PC-3 (cell line): ENCODE measurements at regions not wholly inside any gene's neighbourhood (a gene's known extent, or its start where the extent isn't known, plus 50 kb on each side); places are given as distances from the start of the nearest gene placed in this dataset.

ENCODE experiments used
- ATAC-seq: fragments of 200-7000 bp; cut with Tn5 transposase; 2 replicates; pipeline ENCODE4 v1.9.1; 2020; ENCODE audit warnings: mild to moderate bottlenecking, moderate library complexity
- BruUV-seq: library from RNA; stranded (reverse); fragments of 400-500 nt; replicated peaks from 2 replicates; lab custom pipeline; 2021; lab: Mats Ljungman, UMichigan
- CTCF ChIA-PET: fragments of 300-600 bp; sonication (Branson Sonifier 250); formaldehyde crosslinking; loops from one replicate; lab custom pipeline; 2022; ENCODE audit warnings: antibody characterized with exemption; lab: Charles Lee
- POLR2A ChIA-PET: fragments of 300-600 bp; sonication (Branson Sonifier 250); formaldehyde crosslinking; loops from one replicate; lab custom pipeline; 2022; ENCODE audit warnings: antibody characterized with exemption; ENCODE audit not compliant: unreplicated experiment; lab: Charles Lee
- DNase-seq: peaks from one replicate; pipeline ENCODE4 v3.0.0-alpha.2; 2015
- H2AFZ ChIP-seq: fragments of 300-600 bp; sonication (generic); 2 replicates; pipeline ENCODE4 v1.6.0; 2016; ENCODE audit warnings: antibody characterized with exemption, low read length
- H3F3A ChIP-seq: fragments of 300-600 bp; sonication (generic); one replicate; pipeline ENCODE4 v1.6.0; 2017; ENCODE audit warnings: antibody characterized with exemption, low read length, control low read depth, mild to moderate bottlenecking; ENCODE audit not compliant: unreplicated experiment
- H3K27ac ChIP-seq: fragments of 300-600 bp; sonication (generic); 2 replicates; pipeline ENCODE4 v1.5.1; 2016; ENCODE audit warnings: mild to moderate bottlenecking, low read length
- H3K27me3 ChIP-seq: fragments of 300-600 bp; sonication (generic); 2 replicates; pipeline ENCODE4 v1.6.1; 2016; ENCODE audit warnings: low read length, mixed read lengths
- H3K36me3 ChIP-seq: fragments of 300-600 bp; sonication (generic); 2 replicates; pipeline ENCODE4 v1.6.1; 2016; ENCODE audit warnings: low read depth, mixed run types, low read length, mixed read lengths
- H3K4me1 ChIP-seq: fragments of 300-600 bp; sonication (generic); 2 replicates; pipeline ENCODE4 v1.5.1; 2016; ENCODE audit warnings: low read length; ENCODE audit not compliant: insufficient read depth
- H3K4me2 ChIP-seq: fragments of 300-600 bp; sonication (generic); 2 replicates; pipeline ENCODE4 v1.6.0; 2016; ENCODE audit warnings: low read length
- H3K4me3 ChIP-seq: fragments of 300-600 bp; sonication (generic); 2 replicates; pipeline ENCODE4 v1.5.1; 2016; ENCODE audit warnings: mild to moderate bottlenecking, low read length, mixed read lengths
- H3K79me2 ChIP-seq: fragments of 300-600 bp; sonication (generic); 2 replicates; pipeline ENCODE4 v1.6.1; 2017; ENCODE audit warnings: low read length, mixed read lengths
- H3K9ac ChIP-seq: fragments of 300-600 bp; sonication (generic); 2 replicates; pipeline ENCODE4 v1.6.0; 2016; ENCODE audit warnings: mild to moderate bottlenecking, low read length
- H3K9me2 ChIP-seq: fragments of 300-600 bp; sonication (generic); replicated peaks from 2 replicates; pipeline ENCODE4 v1.6.1; 2016; ENCODE audit warnings: mixed run types, low read length, mixed read lengths
- H3K9me3 ChIP-seq: fragments of 300-600 bp; sonication (generic); 2 replicates; pipeline ENCODE4 v1.6.1; 2016; ENCODE audit warnings: low read length, mixed read lengths
- H4K20me1 ChIP-seq: fragments of 300-600 bp; sonication (generic); 2 replicates; pipeline ENCODE4 v1.6.1; 2016; ENCODE audit warnings: low read length, mixed read lengths
- EZH2 ChIP-seq: fragments of 300-600 bp; sonication (generic); IDR thresholded peaks from one replicate; pipeline ENCODE4 v1.6.1; 2017; ENCODE audit warnings: antibody characterized with exemption, mild to moderate bottlenecking, low read length; ENCODE audit not compliant: unreplicated experiment
- EZH2phosphoT487 ChIP-seq: fragments of 300-600 bp; sonication (generic); IDR thresholded peaks from 2 replicates; pipeline ENCODE4 v1.6.1; 2018; ENCODE audit warnings: mild to moderate bottlenecking, antibody characterized with exemption, low read length, borderline replicate concordance
- intact Hi-C: fragments of 100-400 bp; cut with micrococcal nuclease; formaldehyde crosslinking; loops from 2 replicates; pipeline ENCODE4 v1.9.0; 2023
- TF ChIP-seq, protein P1 (sequence below): fragments of 300-600 bp; sonication (generic); conservative IDR thresholded peaks from 2 replicates; pipeline ENCODE4 v1.5.1; 2017; ENCODE audit warnings: antibody characterized with exemption, low read depth, mild to moderate bottlenecking, low read length

DNA sequence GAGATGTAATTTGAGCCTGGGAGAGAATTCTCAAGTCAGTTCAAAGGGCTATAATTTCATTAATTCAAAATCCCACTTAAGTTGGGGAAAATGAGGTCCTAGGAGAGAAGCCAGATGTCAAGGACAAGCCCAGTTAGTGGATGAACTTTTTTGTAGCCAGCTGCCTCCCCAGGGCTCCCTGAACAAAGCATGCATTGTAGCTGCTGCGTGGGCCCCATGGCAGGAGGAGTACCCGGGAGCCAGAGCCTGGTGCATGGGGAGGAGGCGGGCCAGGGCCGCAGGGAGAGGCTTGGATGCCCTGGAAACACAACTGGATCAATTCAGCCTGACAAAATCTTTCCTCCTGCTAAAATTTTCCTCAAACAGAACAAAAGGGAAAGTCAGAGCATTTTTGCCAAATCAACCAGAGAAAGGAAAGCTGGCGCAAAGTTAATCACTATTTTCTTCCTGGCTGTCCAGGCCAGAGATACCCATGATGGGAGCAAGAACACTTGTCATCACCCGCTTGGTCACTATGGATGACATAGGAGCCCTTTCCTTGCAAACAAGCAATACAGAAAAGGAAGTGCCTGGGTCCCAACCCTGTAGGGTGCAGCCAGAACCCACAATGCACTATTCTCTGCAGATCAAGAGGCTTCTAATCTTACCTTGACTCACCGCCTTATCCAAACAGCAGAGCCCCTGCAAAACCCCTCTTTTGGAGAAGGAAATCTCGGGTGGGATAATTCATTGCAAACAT lies 248.1 kb upstream of the RAB4A start:
- BruUV-seq, result no TSS peak
- peaks cover 16% of the 10 kb centered on the region for H3K27me3 ChIP-seq
- no peak overlapping the region for H3K9ac ChIP-seq
- no peaks in the 10 kb centered on the region for H3K36me3 ChIP-seq
- no peaks in the 10 kb centered on the region for H4K20me1 ChIP-seq
- no peak overlapping the region for H3K4me3 ChIP-seq
- TF ChIP-seq EZH2phosphoT487 (no peak), EZH2 (no peak)
- TF ChIP-seq, protein P1, sequence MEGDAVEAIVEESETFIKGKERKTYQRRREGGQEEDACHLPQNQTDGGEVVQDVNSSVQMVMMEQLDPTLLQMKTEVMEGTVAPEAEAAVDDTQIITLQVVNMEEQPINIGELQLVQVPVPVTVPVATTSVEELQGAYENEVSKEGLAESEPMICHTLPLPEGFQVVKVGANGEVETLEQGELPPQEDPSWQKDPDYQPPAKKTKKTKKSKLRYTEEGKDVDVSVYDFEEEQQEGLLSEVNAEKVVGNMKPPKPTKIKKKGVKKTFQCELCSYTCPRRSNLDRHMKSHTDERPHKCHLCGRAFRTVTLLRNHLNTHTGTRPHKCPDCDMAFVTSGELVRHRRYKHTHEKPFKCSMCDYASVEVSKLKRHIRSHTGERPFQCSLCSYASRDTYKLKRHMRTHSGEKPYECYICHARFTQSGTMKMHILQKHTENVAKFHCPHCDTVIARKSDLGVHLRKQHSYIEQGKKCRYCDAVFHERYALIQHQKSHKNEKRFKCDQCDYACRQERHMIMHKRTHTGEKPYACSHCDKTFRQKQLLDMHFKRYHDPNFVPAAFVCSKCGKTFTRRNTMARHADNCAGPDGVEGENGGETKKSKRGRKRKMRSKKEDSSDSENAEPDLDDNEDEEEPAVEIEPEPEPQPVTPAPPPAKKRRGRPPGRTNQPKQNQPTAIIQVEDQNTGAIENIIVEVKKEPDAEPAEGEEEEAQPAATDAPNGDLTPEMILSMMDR, result no peak
- H3K27ac ChIP-seq, result no peak overlapping the region
- H3F3A ChIP-seq, result no peaks in the 10 kb centered on the region
- H3K9me3 ChIP-seq, result no peaks in the 10 kb centered on the region
- no peak overlapping the region for H2AFZ ChIP-seq
- no peak overlapping the region for H3K4me2 ChIP-seq
- intact Hi-C loops, result no loop called here
- ChIA-PET POLR2A (no interaction called here), CTCF (no interaction called here)
- ATAC-seq (no peak), DNase-seq (no peak)
- no peaks in the 10 kb centered on the region for H3K9me2 ChIP-seq
- H3K79me2 ChIP-seq, result no peaks in the 10 kb centered on the region
- peaks cover 5% of the 10 kb centered on the region; the same call in 1 of the 2 replicates for H3K4me1 ChIP-seq

DNA sequence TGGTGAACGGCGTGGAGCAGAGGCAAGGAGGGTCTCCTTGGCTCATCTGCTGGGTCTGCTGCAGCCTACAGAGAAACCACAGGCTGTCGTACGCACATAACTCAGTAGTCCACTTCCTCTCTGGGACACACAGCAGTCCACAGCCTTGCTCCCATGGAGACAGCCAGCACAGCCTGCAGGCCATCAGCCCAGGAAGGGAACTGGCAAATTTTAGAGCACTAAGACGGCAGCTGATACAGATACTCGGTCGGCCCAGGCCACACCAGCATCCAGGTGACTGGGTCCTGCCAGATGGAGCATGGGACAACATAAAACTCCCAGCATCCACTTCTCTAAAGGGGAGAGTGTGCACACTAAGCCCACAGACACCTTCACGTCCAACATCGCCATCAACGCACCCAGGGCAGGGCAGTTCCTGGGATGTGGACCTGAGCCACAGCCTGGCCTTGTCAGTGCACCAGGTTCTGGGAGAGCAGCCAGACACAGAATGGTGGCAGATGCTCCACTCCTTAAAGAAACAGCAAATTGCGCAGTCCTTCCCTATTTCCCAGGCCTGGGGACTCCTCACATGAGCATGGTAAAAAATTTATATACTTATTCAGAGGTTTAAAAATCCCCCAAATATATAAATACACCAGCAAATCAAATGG lies 247.1 kb upstream of the RAB4A start:
- POLR2A ChIA-PET, result no interaction called here
- H3K4me1 ChIP-seq, result peaks cover 6% of the 10 kb centered on the region; the same call in 1 of the 2 replicates
- no peak overlapping the region for H3K4me3 ChIP-seq
- H3K9me3 ChIP-seq, result no peaks in the 10 kb centered on the region
- no TSS peak for BruUV-seq
- H3K9ac ChIP-seq, result no peak overlapping the region
- H4K20me1 ChIP-seq, result no peaks in the 10 kb centered on the region
- TF ChIP-seq, protein P1, result no peak
- TF ChIP-seq EZH2phosphoT487 (no peak), EZH2 (no peak)
- H3K36me3 ChIP-seq, result no peaks in the 10 kb centered on the region
- H3K4me2 ChIP-seq, result no peak overlapping the region
- CTCF ChIA-PET, result no interaction called here
- H2AFZ ChIP-seq, result no peak overlapping the region
- no peaks in the 10 kb centered on the region for H3F3A ChIP-seq
- H3K27me3 ChIP-seq, result peaks cover 16% of the 10 kb centered on the region
- no peaks in the 10 kb centered on the region for H3K79me2 ChIP-seq
- intact Hi-C loops, result no loop called here
- H3K27ac ChIP-seq, result no peak overlapping the region
- DNase-seq (no peak), ATAC-seq (no peak)
- H3K9me2 ChIP-seq, result no peaks in the 10 kb centered on the region
